Heart right ventricle (tissue), 16 donors: ENCODE measurements at regions not wholly inside any gene's neighbourhood (a gene's known extent, or its start where the extent isn't known, plus 50 kb on each side); places are given as distances from the start of the nearest gene placed in this dataset.

Source experiments
- ATAC-seq, 8 donors: fragments of 200-7000 bp; cut with Tn5 transposase; one replicate each; pipeline ENCODE4 v1.9.1; 2020; ENCODE audit warnings: mild to moderate bottlenecking in 8 of 8, moderate library complexity in 8 of 8, moderate number of reproducible peaks in 1 of 8
- DNase-seq, 2 donors: peaks; one replicate each; pipeline ENCODE4 v3.0.0-alpha.2; 2020
- H3K27ac ChIP-seq, 10 donors: fragments of 200-600 bp; sonication (generic) in 2 of 10; one replicate each; pipeline versions ENCODE4 v1.5.0 to v1.8.0; 2020 to 2022; ENCODE audit warnings: mild to moderate bottlenecking in 3 of 10
- H3K27me3 ChIP-seq, 7 donors: fragments of 200-600 bp; one replicate each; pipeline ENCODE4 v1.8.0; 2021 to 2022; ENCODE audit warnings: mild to moderate bottlenecking in 2 of 7
- H3K36me3 ChIP-seq, 9 donors: fragments of 200-600 bp; sonication (generic) in 1 of 9; one replicate each; pipeline versions ENCODE4 v1.5.0 to v1.8.0; 2020 to 2022; ENCODE audit warnings: mild to moderate bottlenecking in 2 of 9
- H3K4me1 ChIP-seq, 9 donors: fragments of 200-600 bp; sonication (generic) in 1 of 9; one replicate each; pipeline versions ENCODE4 v1.5.0 to v1.8.0; 2020 to 2022; ENCODE audit warnings: mild to moderate bottlenecking in 4 of 9
- H3K4me3 ChIP-seq, 10 donors: fragments of 200-600 bp; sonication (generic) in 2 of 10; one replicate each; pipeline versions ENCODE4 v1.5.0 to v1.8.0; 2020 to 2022; ENCODE audit warnings: mild to moderate bottlenecking in 7 of 10, moderate library complexity in 2 of 10
- H3K9me3 ChIP-seq, 11 donors: fragments of 200-600 bp in 10 of 11; sonication (generic) in 2 of 11; one replicate each; pipeline versions ENCODE4 v1.5.0 to v1.8.0; 2013 to 2022; ENCODE audit warnings: mild to moderate bottlenecking in 2 of 11, control low read depth in 1 of 11, moderate library complexity in 1 of 11
- WGBS, 2 donors: extraction: QIAGEN DNeasy Blood & Tissue Kit; methylation state at CpG; one replicate each; pipeline ENCODE4 v1.1.7; 2013; ENCODE audit warnings: inconsistent platforms in 1 of 2; 5-methylcytosine and 5-hydroxymethylcytosine counted together
- intact Hi-C, 10 donors: fragments of 100-400 bp; cut with DNase I; formaldehyde crosslinking; loops; one replicate each; pipeline versions ENCODE4 v1.11.1 to v1.14.2; 2022
- TF ChIP-seq, protein P1 (sequence below), 9 donors: fragments of 200-600 bp; sonication (generic) in 2 of 9; IDR thresholded peaks; one replicate each; pipeline versions ENCODE4 v1.5.0 to v1.8.0; 2021 to 2022; ENCODE audit warnings: antibody characterized with exemption in 9 of 9, mild to moderate bottlenecking in 5 of 9, moderate library complexity in 1 of 9
- donor health status: Arrhythmogenic right ventricular cardiomyopathy.
- donor health status: ischemic (EF 13 %, LVEDD 7.1; RV severe dilation, severe dysfunction).
- donor health status: healthy with polysubstance abuse.
- donor health status: DM: no; HTN: yes; CAD: no.
- donor health status: DM: no; HTN: no; CAD: no.
- donor health status: ischemic (EF 25% LVEDD 6.9; RV normal size, moderate dysfunction).
- donor health status: ischemic (EF 25% LVEDD 5.7; RV mildly dilated, moderate dysfunction).
- donor health status: healthy.
- donor health status: DM: yes; HTN: yes; CAD: no.
- donor health status: Ischemic cardiomyopathy.
- donor health status: ischemic (EF 35%, LVEDD 5.7; RV mildly dilated, moderate dysfunction).
- donor health status: nonischemic (EF 11% LVEDD 7.7; RV severe dilation, severe dysfunction).
- donor health status: DM: yes; HTN: yes; CAD: no.
- donor health status: PGD.
- donor health status: ischemic (EF 29% LVEDD 5.4; RV normal size, mild dysfunction).
- donor health status: nonischemic (EF 23%, LVEDD 6.1; RV moderate dilation, normal function).

DNA sequence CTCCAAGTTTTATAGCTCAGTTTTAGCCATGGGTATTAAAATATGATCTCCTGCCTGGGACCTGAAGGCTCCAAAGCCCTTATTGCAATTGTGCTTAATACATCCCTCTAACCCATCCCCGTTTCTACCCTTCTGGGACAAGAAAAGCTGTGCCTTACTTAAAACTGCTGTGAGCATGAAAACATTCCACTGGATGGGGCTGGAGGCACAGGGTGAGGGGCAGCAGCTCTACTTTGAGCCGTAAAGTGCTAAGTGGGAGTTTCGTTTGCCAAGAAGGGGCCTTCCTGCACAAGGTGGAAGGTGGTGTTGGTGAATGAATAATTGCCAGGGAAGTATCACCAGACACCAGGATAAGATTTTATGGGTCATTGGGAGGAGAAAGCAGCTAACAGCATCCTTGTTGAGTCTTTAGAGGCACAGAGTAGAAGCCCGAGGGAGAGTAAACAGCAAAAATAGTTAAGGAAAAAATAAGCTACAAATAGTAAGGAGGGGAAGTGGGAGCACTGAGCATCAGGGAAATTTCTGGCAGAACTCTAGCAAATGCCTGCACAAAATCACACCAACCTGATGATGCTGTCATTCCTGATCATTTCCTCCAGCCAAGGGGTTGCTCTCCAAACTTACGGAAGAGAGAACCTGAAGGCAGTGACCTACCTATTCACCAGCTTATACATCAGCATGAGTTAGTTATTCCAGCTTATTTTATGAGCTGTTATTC lies 218.4 kb downstream of the MREG start:
- peak overlapping the region in 1 of 10 donors; percentile 83 for H3K27ac ChIP-seq
- TF ChIP-seq, protein P1, sequence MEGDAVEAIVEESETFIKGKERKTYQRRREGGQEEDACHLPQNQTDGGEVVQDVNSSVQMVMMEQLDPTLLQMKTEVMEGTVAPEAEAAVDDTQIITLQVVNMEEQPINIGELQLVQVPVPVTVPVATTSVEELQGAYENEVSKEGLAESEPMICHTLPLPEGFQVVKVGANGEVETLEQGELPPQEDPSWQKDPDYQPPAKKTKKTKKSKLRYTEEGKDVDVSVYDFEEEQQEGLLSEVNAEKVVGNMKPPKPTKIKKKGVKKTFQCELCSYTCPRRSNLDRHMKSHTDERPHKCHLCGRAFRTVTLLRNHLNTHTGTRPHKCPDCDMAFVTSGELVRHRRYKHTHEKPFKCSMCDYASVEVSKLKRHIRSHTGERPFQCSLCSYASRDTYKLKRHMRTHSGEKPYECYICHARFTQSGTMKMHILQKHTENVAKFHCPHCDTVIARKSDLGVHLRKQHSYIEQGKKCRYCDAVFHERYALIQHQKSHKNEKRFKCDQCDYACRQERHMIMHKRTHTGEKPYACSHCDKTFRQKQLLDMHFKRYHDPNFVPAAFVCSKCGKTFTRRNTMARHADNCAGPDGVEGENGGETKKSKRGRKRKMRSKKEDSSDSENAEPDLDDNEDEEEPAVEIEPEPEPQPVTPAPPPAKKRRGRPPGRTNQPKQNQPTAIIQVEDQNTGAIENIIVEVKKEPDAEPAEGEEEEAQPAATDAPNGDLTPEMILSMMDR (IDR thresholded peaks at IDR 0.05), result peak in 2 of 9 donors; percentile 6 to 22
- H3K9me3 ChIP-seq, result peaks cover 0 to 3% (median 0%) of the 10 kb centered on the region in 11 donors
- no peaks in the 10 kb centered on the region for H3K27me3 ChIP-seq
- ATAC-seq, result peak in 1 of 8 donors; percentile 45
- intact Hi-C loops, result loop anchor here in 1 of 10 donors (10.0 kb wide), 1 partner anchor 120 kb away; no protein-coding TSS in a partner anchor
- H3K4me1 ChIP-seq, result peaks cover 0 to 40% (median 3%) of the 10 kb centered on the region in 9 donors
- H3K36me3 ChIP-seq, result no peaks in the 10 kb centered on the region
- no peak for DNase-seq
- no peak overlapping the region for H3K4me3 ChIP-seq
- 74 to 78% methylated on average over 5 of the region's 5 CpGs for WGBS, 2 donors

DNA sequence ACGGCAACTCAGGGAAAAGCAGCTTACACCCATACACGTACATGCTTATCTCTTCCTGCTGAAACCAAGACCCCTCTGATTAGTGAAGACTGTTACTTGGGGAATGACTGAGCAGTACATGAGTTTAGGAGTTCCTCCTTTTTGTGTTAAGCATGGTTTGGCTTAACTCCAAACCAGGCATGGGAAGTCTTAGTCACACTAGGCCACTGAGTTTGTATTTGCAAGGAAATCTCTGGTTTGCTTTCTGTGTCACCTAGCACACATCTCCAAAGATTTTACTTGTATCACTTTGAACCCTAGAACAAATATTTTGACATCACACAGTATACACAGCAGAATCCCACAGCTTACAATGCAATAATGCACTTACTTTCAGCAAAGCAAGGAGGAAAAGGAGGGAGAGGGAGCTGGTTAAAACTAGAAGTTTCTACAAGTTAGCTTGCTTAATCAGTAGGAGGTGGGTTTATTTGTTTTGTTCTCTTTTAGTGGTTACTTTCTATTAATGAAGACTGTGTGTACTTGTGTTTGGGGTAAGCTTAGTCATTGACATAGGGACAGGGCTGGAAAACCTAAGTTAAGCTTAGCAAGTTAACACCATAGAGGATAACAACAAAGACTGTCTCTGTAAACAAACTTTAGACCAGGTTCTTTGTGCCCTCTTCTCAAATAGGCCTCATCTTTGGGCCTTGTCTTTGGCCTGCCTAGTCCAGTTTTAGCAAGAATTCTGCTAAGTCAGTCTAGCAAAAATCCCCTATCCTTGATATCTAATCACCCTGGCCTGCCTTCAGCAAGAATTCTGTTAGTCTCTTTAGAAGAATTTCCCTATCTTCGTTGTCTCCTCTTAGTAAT lies 219.4 kb downstream of the MREG start:
- H3K9me3 ChIP-seq, result no peaks in the 10 kb centered on the region
- intact Hi-C loops, result loop anchor here in 1 of 10 donors (10.0 kb wide), 1 partner anchor 121 kb away; no protein-coding TSS in a partner anchor
- peak; percentile 54 to 88 (median 83) for ATAC-seq
- peak overlapping the region in 1 of 10 donors; percentile 83 for H3K27ac ChIP-seq
- H3K36me3 ChIP-seq, result no peaks in the 10 kb centered on the region
- peaks cover 0 to 40% (median 3%) of the 10 kb centered on the region in 9 donors for H3K4me1 ChIP-seq
- 62 to 67% methylated on average over 3 of the region's 3 CpGs for WGBS, 2 donors
- peak in 1 of 2 donors; percentile 58 for DNase-seq
- TF ChIP-seq, protein P1 (IDR thresholded peaks at IDR 0.05), result no peak
- H3K27me3 ChIP-seq, result no peaks in the 10 kb centered on the region
- no peak overlapping the region for H3K4me3 ChIP-seq

DNA sequence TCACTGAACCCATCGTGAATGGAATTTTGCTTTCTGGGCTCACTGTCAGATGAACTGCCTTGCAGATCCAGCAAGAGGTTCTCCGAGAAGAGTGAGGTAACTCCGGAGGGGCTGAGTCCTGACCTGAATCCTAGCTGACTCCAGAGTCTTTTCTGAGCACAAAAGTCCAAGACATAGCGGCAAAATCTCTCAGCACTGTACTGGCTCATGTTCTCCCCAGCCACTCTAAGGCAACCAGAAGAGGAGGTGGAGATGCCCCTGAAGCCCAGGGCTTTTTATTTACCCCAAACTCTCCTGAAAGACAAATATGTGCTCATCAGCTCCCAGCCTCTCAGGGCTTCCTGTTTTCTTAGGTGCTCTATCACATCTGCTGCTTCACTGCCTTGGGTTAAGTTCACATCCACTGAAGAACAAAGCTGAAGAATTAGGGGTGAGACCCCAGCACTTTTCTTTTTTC lies 221.8 kb downstream of the MREG start:
- Histone ChIP-seq H3K4me1 (peaks cover 0 to 39% (median 3%) of the 10 kb centered on the region in 9 donors), H3K4me3 (no peak overlapping the region), H3K36me3 (no peaks in the 10 kb centered on the region), H3K27ac (no peak overlapping the region), H3K27me3 (no peaks in the 10 kb centered on the region), H3K9me3 (no peaks in the 10 kb centered on the region)
- intact Hi-C loops, result loop anchor here in 1 of 10 donors (10.0 kb wide), 1 partner anchor 123 kb away; no protein-coding TSS in a partner anchor
- ATAC-seq, result no peak
- WGBS, 2 donors, result 82 to 86% methylated on average over 4 of the region's 4 CpGs
- DNase-seq, result no peak
- TF ChIP-seq, protein P1 (IDR thresholded peaks at IDR 0.05), result no peak
